ENCODE measurements at regions not wholly inside any gene's neighbourhood (a gene's known extent, or its start where the extent isn't known, plus 50 kb on each side); places are given as distances from the start of the nearest gene placed in this dataset.

DNA sequence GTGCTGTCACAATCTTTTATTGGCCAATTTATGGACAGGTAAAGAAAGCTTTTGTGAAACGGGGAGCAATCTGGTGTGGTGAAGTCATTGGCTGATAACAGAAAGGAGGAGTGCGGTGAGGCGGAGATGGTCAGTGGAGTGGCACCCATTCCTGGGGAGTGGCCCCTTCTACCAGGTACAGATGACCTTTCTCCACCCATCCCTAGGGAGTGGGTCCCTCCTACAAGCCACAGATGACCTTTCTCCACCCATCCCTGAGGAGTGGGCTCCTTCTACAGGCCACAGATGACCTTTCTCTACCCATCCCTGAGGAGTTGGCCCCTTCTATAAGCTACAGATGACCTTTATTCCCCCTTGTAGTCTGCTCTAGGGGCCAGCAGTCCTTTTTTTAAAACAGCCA lies 267.6 kb upstream of the IRX2 start:
- ATAC-seq (no peak), DNase-seq (peak in 1 of 6 donors; percentile 6), FAIRE-seq (no peak)
- TF ChIP-seq, protein P1, sequence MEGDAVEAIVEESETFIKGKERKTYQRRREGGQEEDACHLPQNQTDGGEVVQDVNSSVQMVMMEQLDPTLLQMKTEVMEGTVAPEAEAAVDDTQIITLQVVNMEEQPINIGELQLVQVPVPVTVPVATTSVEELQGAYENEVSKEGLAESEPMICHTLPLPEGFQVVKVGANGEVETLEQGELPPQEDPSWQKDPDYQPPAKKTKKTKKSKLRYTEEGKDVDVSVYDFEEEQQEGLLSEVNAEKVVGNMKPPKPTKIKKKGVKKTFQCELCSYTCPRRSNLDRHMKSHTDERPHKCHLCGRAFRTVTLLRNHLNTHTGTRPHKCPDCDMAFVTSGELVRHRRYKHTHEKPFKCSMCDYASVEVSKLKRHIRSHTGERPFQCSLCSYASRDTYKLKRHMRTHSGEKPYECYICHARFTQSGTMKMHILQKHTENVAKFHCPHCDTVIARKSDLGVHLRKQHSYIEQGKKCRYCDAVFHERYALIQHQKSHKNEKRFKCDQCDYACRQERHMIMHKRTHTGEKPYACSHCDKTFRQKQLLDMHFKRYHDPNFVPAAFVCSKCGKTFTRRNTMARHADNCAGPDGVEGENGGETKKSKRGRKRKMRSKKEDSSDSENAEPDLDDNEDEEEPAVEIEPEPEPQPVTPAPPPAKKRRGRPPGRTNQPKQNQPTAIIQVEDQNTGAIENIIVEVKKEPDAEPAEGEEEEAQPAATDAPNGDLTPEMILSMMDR (IDR thresholded peaks at IDR 0.05), result no peak
- Histone ChIP-seq H3K36me3 (no peaks in the 10 kb centered on the region), H3K9me3 (no peaks in the 10 kb centered on the region), H3K4me1 (no peaks in the 10 kb centered on the region), H3K27ac (no peak overlapping the region), H3K27me3 (no peaks in the 10 kb centered on the region), H3K4me3 (no peak overlapping the region)
- 67 to 79% methylated on average over 3 of the region's 3 CpGs for WGBS, 2 donors
- intact Hi-C loops (cut with DNase I), result no loop called here

- TF ChIP-seq, protein P1 (IDR thresholded peaks at IDR 0.05), result no peak
- Histone ChIP-seq H3K9me3 (no peaks in the 10 kb centered on the region), H3K27me3 (no peaks in the 10 kb centered on the region), H3K4me3 (no peak overlapping the region), H3K36me3 (no peaks in the 10 kb centered on the region), H3K4me1 (no peaks in the 10 kb centered on the region), H3K27ac (no peak overlapping the region)
- no peak for DNase-seq
- 54 to 79% methylated on average over 3 of the region's 3 CpGs for WGBS, 2 donors
- ATAC-seq, result no peak
- intact Hi-C loops (cut with DNase I), result no loop called here
- FAIRE-seq, result no peak
These were observed 260.2 kb upstream of the IRX2 start for GRCh38 chr5:3011764-3012017.

DNA sequence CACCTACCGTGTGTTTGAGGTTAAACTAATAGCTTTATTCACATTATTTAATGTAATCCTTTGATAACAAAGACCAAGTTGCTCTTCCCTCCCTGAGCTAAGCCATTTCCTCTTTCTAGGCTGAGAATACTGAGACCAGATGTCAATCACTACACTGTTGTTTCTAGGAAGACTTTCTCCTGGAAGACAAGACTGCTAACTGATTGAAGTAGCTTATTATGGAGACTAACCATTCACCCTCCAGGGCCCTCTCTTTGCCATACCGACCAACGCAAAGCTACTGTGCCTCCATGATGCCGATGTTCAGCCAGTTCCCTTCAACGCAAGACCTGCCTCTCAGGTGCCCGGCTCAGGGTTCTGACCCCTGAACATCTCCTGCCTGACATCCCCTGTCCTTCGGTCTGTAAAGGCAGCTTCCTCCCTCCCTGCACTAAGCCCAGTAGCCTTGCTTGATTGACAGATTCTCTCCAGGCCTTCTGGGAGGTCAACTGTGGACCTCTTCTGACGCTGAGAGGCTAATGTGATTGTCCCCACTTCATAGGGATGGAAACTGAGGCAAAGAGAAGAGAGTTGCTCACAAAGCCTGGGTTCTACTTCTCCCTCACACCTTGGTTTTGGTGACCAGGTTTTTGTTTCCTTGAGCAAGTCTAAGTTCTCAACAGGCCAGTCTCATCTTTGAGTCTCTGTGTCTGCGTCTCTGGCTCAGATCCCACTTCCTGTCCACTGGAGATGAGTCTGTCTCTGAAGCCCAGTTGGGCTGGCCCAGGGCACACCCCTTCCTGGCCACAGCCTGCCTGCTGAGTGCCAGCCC lies 259.7 kb upstream of the IRX2 start:
- FAIRE-seq, result no peak
- Histone ChIP-seq H3K9me3 (no peaks in the 10 kb centered on the region), H3K27ac (no peak overlapping the region), H3K36me3 (no peaks in the 10 kb centered on the region), H3K4me1 (no peaks in the 10 kb centered on the region), H3K4me3 (no peak overlapping the region), H3K27me3 (no peaks in the 10 kb centered on the region)
- TF ChIP-seq, protein P1 (IDR thresholded peaks at IDR 0.05), result no peak
- intact Hi-C loops (cut with DNase I), result no loop called here
- no peak for ATAC-seq
- 69 to 80% methylated on average over 9 of the region's 9 CpGs for WGBS, 2 donors
- DNase-seq, result peak in 1 of 6 donors; percentile 27

GRCh38 chr5:3010301-3010952 lies 258.9 kb upstream of the IRX2 start:
- FAIRE-seq (no peak), DNase-seq (peak in 1 of 6 donors; percentile 5), ATAC-seq (no peak)
- WGBS, 2 donors, result 53 to 56% methylated on average over 9 of the region's 9 CpGs
- Histone ChIP-seq H3K4me1 (no peaks in the 10 kb centered on the region), H3K4me3 (no peak overlapping the region), H3K27ac (no peak overlapping the region), H3K9me3 (no peaks in the 10 kb centered on the region), H3K36me3 (no peaks in the 10 kb centered on the region), H3K27me3 (no peaks in the 10 kb centered on the region)
- intact Hi-C loops (cut with DNase I), result no loop called here
- TF ChIP-seq, protein P1 (IDR thresholded peaks at IDR 0.05), result no peak

DNA sequence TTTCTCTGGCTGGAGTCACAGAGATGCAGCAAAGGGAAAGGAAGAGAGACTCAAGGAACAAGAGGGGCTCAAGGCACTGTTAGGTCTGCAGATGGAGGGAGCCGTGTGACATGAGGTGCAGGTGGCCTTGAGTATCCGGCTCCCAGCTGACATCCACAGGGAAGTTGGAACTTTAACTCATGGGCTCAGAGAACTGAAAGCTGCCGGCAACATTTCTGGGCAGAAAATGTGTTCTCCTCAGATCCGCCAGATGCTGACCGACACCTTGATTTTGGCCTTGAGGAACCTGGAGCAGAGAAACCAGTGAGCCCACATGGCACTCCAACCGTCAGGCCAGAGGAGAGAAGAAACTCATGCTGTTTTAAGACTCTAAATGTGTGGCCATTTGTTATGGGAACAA lies 258.1 kb upstream of the IRX2 start:
- FAIRE-seq (no peak), ATAC-seq (no peak), DNase-seq (peak in 1 of 6 donors; percentile 2)
- 55% methylated on average over 6 of the region's 6 CpGs for WGBS, 2 donors
- Histone ChIP-seq H3K36me3 (no peaks in the 10 kb centered on the region), H3K27ac (no peak overlapping the region), H3K9me3 (no peaks in the 10 kb centered on the region), H3K27me3 (no peaks in the 10 kb centered on the region), H3K4me3 (no peak overlapping the region), H3K4me1 (no peaks in the 10 kb centered on the region)
- TF ChIP-seq, protein P1 (IDR thresholded peaks at IDR 0.05), result no peak
- intact Hi-C loops (cut with DNase I), result no loop called here

All from pancreas (tissue), 10 donors.